Mucosa of descending colon (tissue), 3 donors: ENCODE measurements at regions not wholly inside any gene's neighbourhood (a gene's known extent, or its start where the extent isn't known, plus 50 kb on each side); places are given as distances from the start of the nearest gene placed in this dataset.
"Not testable (repeated sequence)": the region's sequence is repeated elsewhere in the genome, so short reads cannot be mapped to it uniquely, and the experiment has no call there.

Experiments
- ATAC-seq: fragments of 200-7000 bp; cut with Tn5 transposase; one replicate; pipeline ENCODE4 v1.9.1; 2020; ENCODE audit warnings: mild to moderate bottlenecking, moderate library complexity
- DNase-seq, 3 donors: peaks; one replicate each; pipeline ENCODE4 v3.0.0-alpha.2; 2020
- H3K36me3 ChIP-seq: fragments of 200-600 bp; one replicate; pipeline ENCODE4 v1.8.0; 2021; ENCODE audit warnings: low read depth, mild to moderate bottlenecking
- H3K4me1 ChIP-seq: fragments of 200-600 bp; one replicate; pipeline ENCODE4 v1.8.0; 2021; ENCODE audit warnings: low read depth, mild to moderate bottlenecking
- H3K4me3 ChIP-seq: fragments of 200-600 bp; one replicate; pipeline ENCODE4 v1.8.0; 2021; ENCODE audit warnings: mild to moderate bottlenecking
- H3K9me3 ChIP-seq: fragments of 200-600 bp; one replicate; pipeline ENCODE4 v1.8.0; 2021; ENCODE audit warnings: mild to moderate bottlenecking
- intact Hi-C, 2 donors: fragments of 100-400 bp; cut with DNase I in 1 of 2; cut with micrococcal nuclease in 1 of 2; formaldehyde crosslinking; loops; one replicate each; pipeline versions ENCODE4 v1.11.0 to v1.11.1; 2022; cut with DNase I, micrococcal nuclease
- TF ChIP-seq, protein P1 (sequence below): fragments of 200-600 bp; IDR thresholded peaks from one replicate; pipeline ENCODE4 v1.8.0; 2022; ENCODE audit warnings: antibody characterized with exemption, mild to moderate bottlenecking
- donor health status: DM: no; HTN: no; CAD: no; lungs with moderate emphysema.
- donor health status: DM: no; HTN: no; CAD: no.
- donor health status: DM: no; HTN: yes; CAD: no.

DNA sequence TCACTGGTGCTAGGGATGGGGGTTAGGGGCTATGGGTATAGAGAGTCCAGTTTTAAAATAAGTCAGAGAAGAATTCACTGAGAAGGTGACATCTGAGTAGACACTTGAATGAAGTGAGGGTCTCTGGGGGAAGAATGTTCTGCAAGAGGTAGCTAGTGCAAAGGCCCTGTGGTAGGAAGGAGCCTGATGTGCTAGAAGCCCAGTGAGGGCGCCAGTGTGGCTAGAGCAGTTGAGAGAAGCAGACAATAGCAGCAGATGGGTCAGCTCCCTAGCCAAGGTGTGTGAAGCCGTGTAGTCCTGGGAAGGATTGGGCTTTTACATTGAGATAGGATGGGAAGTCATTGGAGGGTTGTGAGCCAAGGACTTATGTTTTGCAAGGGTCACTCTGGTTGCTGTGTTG, 105.8 kb upstream of the PELI1 start:
- intact Hi-C loops, result no loop called here
- no peaks in the 10 kb centered on the region for H3K4me1 ChIP-seq
- TF ChIP-seq, protein P1, sequence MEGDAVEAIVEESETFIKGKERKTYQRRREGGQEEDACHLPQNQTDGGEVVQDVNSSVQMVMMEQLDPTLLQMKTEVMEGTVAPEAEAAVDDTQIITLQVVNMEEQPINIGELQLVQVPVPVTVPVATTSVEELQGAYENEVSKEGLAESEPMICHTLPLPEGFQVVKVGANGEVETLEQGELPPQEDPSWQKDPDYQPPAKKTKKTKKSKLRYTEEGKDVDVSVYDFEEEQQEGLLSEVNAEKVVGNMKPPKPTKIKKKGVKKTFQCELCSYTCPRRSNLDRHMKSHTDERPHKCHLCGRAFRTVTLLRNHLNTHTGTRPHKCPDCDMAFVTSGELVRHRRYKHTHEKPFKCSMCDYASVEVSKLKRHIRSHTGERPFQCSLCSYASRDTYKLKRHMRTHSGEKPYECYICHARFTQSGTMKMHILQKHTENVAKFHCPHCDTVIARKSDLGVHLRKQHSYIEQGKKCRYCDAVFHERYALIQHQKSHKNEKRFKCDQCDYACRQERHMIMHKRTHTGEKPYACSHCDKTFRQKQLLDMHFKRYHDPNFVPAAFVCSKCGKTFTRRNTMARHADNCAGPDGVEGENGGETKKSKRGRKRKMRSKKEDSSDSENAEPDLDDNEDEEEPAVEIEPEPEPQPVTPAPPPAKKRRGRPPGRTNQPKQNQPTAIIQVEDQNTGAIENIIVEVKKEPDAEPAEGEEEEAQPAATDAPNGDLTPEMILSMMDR, result no peak

DNA sequence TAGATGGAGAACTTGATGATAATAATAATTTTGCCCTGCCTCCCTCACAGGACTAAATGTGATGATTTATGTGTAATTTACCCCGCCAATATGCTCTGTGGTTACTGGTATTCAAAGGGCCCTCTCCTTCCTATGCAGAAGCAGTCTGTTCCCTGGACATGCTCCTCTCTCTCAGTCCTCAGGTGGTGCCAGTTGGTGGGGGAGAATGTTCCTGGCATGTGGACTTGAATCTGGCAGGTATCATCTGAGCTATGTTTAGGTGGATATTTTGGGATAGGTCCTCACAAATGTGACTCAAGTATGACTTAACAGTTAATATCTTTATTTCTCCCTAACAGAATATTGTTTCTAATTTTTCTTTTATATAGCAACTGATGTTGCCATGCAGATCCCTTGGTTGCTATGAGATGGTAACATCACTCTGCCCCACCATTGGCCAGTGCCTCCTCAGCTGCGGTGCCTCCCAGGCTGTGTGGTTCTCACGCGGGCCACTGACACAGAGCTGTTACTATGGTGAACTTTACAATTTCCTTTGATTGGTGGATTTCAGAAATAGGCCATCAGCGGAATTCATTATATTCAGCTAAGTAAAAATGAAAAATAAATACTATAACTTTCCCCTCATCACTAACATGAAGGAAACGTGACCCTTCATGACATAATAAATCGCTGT, 106.7 kb upstream of the PELI1 start:
- intact Hi-C loops, result no loop called here
- ATAC-seq (no peak), DNase-seq (no peak)
- TF ChIP-seq, protein P1, result no peak
- H3K4me3 ChIP-seq, result no peak overlapping the region
- H3K4me1 ChIP-seq, result no peaks in the 10 kb centered on the region
- H3K36me3 ChIP-seq, result no peaks in the 10 kb centered on the region
- H3K9me3 ChIP-seq, result no peaks in the 10 kb centered on the region

More for the DNA sequence above, 105.8 kb upstream of the PELI1 start:
- H3K36me3 ChIP-seq, result no peaks in the 10 kb centered on the region
- H3K4me3 ChIP-seq, result no peak overlapping the region
- H3K9me3 ChIP-seq, result no peaks in the 10 kb centered on the region
- DNase-seq, result no peak
- ATAC-seq, result no peak

DNA sequence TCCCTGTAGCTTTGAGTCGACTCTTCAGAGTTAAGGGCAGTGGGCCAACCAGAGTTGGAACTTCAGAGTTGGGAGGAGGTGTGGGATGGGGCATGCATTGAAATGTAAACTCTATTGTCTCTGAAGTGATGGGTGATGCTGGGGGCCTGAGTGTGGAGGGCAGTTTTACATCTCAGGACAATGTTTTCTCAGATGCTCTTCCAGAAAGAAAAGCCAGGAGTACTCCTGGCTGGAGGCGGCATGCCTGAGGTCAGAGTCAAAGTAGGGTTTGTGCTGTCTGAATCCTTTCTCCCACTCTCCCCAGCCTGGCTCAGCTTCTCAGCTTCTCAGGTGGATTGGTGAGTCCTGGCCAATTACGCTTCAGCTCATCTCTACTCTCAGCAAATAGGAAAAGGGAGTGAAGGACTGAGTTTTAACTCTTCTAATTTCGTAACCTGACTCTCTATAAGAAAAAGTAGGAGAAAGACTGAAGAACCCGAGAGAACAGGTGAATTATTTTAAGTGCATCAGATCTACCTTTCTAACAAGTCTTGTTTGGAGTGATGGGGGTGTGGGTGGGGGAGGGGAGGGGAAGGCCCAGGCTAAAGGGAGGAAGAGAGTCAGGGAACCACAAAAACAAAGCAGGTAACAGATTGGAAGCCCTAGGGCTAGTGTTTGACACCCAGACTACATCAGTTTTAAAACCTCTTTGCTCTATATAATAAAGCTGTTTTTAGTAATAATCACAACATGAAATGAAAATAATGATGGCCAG, 107.5 kb upstream of the PELI1 start:
- TF ChIP-seq, protein P1, result no peak
- Histone ChIP-seq H3K36me3 (no peaks in the 10 kb centered on the region), H3K9me3 (no peaks in the 10 kb centered on the region), H3K4me1 (no peaks in the 10 kb centered on the region), H3K4me3 (no peak overlapping the region)
- intact Hi-C loops, result no loop called here
- DNase-seq (no peak), ATAC-seq (no peak)

DNA sequence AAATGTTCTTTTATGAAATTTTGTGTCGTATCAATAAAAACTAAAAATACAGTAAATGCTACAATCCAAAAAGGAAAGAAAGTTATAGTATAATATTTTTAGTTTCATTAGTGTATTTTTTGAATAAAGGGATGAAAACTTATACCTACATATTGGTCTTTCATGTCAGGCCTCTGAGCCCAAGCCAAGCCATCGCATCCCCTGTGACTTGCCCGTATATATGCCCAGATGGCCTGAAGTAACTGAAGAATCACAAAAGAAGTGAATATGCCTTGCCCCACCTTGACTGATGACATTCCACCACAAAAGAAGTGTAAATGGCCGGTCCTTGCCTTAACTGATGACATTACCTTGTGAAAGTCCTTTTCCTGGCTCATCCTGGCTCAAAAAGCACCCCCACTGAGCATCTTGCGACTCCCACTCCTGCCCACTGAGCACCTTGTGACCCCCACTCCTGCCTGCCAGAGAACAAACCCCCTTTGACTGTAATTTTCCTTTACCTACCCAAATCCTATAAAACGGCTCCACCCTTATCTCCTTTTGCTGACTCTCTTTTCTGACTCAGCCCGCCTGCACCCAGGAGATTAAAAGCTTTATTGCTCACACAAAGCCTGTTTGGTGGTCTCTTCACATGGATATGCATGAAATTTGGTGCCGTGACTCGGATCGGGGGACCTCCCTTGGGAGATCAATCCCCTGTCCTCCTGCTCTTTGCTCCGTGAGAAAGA, 108.2 kb upstream of the PELI1 start:
- intact Hi-C loops, H3K4me3 ChIP-seq, ATAC-seq, H3K36me3 ChIP-seq, DNase-seq, H3K9me3 ChIP-seq, H3K4me1 ChIP-seq: not testable (repeated sequence)

DNA sequence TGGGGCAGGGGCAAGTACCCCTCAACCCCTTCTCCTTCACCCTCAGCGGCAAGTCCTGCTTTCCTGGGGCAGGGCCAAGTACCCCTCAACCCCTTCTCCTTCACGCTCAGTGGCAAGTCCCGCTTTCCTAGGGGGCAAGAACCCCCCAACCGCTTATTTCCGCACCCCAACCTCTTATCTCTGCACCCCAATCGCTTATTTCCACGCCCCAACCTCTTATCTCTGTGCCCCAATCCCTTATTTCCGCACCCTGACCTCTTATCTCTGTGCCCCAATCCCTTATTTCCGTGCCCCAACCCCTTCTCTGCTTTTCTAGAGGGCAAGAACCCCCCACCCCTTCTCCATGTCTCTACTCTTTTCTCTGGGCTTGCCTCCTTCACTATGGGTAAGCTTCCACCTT, 109.2 kb upstream of the PELI1 start:
- DNase-seq, H3K36me3 ChIP-seq, H3K9me3 ChIP-seq, H3K4me3 ChIP-seq, ATAC-seq, H3K4me1 ChIP-seq, intact Hi-C loops: not testable (repeated sequence)

DNA sequence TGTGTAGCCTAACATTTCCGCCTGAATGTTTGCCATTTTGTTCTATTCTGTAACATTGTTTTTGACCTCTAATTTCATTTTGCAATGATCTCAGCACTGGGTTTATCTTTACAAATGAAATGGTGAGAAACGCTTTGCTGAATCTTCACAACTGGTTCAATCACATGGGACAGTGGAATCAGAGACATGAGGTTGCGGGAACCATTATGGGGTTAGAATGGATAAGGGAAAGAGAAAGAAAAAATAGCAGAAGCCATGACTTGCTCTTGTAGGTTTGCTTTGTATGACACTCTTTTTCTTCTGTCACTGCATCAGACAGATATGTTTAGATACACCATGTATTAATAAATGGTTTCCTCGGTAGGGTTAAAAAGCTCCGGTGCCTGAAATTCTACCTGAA, 114.3 kb upstream of the PELI1 start:
- H3K9me3 ChIP-seq, result no peaks in the 10 kb centered on the region
- H3K36me3 ChIP-seq, result no peaks in the 10 kb centered on the region
- no peak for DNase-seq
- no peak for ATAC-seq
- TF ChIP-seq, protein P1, result no peak
- H3K4me3 ChIP-seq, result no peak overlapping the region
- no peaks in the 10 kb centered on the region for H3K4me1 ChIP-seq
- intact Hi-C loops, result no loop called here
